HG03378 (cell line): ENCODE measurements at regions not wholly inside any gene's neighbourhood (a gene's known extent, or its start where the extent isn't known, plus 50 kb on each side); places are given as distances from the start of the nearest gene placed in this dataset.

ENCODE experiments used
- ATAC-seq: cut with Tn5 transposase; IDR thresholded peaks from one replicate; pipeline ENCODE4 v1.9.1; 2021; ENCODE audit warnings: mild to moderate bottlenecking, moderate library complexity; ENCODE audit not compliant: unreplicated experiment

- ATAC-seq = no peak
Observed at GRCh38 chr20:57953638-57954037, 243.8 kb upstream of the PMEPA1 start.

DNA sequence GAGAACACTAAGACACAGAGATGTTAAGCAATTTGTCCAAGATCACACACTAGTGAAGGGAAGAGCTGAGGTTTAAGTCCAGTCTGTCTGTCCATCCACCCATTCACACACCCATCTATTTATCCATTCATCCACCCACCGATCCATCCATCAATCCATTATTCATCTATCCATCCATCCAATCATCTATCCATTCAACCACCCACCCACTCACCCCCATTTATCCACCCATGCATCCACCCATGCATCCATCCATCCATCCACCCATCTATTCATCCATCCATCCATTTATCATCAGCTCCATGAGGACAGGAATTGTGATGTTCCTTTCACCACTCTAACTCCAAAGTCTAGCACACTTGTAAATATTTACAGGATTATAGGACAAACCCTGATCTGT is 242.3 kb upstream of the PMEPA1 start:
- ATAC-seq = no peak

DNA sequence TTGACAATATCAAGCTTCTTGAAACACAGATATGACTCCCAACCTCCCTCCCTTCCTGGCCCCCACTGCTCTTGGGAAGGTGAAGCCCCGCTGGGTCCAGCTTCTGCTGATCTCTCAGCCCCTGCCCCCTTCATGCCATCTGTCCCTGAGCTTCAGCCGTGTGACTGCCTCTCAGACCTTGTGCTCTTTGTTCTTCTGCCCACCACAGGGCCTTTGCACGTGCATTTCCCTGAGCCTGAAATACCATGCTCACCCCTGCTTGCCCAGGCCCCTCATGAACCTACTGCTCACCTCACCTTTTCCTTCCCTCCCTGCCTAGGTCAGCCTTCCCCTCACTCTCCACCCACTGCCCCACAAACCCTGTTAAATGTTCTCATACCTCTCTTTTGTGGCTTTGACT is 241.7 kb upstream of the PMEPA1 start:
- ATAC-seq = no peak

DNA sequence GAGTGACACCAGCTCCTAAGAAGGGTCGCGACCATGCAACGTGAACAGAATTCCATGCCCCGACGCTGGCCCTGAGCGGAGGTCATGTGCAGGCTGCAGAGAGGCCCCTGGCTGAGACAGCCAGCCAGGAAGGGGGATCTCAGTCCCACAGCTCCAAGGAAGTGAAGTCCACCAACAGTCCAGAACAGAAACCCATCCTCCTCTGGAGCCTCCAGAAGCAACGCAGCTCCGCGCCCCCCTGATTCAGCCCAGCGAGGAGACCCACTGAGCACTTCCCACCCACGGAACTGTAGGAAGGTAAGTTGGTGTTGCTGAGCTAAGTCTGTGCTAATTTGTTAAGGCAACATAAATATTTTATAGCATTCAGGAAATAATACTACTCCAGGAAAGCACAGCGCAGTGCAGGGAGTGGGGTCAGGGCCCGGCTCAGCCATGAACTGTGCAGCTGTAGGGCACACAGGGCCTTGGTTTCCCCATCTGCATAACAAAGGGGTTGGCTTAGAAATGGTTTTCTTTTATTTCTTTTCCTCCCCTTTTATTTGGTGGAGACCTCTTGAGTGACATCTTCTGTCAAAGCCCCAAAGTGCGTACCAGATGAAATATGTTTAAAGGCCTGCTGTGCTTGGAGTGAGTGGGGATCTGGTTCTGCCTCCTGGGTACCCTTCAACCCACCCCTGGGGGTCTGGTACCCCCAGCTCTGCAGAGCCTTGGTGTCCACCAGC is 241.1 kb upstream of the PMEPA1 start:
- ATAC-seq = no peak

- ATAC-seq = no peak
Observed at GRCh38 chr20:57948180-57948955, 238.6 kb upstream of the PMEPA1 start.

DNA sequence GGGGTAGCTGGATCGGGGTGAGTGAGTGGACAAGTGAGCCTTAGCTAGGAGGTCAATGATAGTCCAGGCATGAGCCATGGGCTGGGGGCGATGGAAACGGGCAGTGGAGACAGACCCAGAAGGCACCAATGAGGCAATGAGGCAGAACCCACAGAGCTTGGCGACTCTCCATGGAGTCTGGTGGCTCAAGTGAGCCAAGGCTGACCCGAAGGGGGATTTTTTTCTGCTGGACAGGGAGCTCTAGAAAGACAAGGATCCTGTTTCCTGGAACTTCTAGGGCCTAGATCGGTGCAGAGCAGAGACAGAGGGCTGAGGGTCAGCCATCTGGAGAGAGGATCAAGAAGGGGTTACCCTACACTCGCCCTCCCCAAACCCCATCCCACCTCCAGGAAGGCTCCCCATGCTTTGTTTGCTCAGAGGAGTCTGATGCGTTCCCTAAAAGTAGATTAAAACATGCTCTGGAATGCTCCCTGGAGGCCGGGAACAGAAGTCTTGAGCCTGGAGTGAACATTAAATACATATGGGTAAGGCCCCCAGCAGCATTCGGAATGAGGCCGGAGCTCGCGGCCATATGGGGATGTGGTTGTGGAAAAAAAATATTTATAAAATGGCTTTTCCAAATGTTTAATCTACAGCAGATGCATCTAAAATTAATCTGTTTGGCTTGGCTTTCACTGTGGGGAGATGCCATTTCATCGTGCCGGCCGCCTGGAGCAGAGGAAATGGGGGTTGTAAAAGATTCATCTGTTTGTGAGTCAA is 237.8 kb upstream of the PMEPA1 start:
- no peak for ATAC-seq

- no peak for ATAC-seq
Observed at GRCh38 chr20:57946559-57947315, 236.9 kb upstream of the PMEPA1 start.

GRCh38 chr20:57944988-57945387 is 235.2 kb upstream of the PMEPA1 start:
- ATAC-seq = no peak

DNA sequence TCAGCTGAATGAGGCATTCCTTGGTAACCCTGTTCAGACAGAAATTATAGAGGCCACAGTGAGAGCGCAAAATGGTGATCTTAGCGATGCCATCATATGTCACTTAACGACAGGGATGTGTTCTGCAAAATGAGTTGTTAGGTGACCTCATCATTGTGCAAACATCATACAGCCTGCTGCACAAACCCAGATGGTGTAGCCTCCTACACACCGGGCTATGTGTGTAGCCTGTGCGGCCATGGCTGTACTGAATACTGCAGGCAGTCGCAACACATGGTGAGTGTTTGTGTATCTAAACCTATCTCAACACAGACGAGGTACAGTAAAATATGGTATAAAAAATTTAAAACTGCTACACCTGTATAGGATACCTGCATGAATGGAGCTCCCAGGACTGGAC is 234.1 kb upstream of the PMEPA1 start:
- ATAC-seq = no peak

DNA sequence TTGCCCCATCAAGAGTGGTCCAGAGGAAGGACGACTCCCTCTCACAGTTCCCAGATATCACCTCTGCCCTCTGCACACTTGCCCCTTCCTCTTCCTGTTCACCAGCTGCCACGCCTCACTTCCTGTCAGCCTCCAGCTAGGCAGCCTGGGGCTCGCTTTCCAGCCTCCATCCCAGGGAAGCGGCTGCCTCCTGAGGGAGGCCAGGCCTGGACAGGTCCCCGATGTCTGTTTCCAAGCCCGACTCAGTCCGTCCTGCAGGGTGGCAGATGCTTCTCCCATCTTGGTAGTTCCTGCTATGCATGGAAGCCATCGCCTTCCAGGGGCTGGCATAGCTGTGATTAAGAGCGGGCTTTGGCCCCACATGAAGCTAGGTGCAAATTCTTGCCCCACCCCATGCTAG is 233.5 kb upstream of the PMEPA1 start:
- no peak for ATAC-seq

GRCh38 chr20:57941604-57942381 is 232.0 kb upstream of the PMEPA1 start:
- ATAC-seq = no peak

DNA sequence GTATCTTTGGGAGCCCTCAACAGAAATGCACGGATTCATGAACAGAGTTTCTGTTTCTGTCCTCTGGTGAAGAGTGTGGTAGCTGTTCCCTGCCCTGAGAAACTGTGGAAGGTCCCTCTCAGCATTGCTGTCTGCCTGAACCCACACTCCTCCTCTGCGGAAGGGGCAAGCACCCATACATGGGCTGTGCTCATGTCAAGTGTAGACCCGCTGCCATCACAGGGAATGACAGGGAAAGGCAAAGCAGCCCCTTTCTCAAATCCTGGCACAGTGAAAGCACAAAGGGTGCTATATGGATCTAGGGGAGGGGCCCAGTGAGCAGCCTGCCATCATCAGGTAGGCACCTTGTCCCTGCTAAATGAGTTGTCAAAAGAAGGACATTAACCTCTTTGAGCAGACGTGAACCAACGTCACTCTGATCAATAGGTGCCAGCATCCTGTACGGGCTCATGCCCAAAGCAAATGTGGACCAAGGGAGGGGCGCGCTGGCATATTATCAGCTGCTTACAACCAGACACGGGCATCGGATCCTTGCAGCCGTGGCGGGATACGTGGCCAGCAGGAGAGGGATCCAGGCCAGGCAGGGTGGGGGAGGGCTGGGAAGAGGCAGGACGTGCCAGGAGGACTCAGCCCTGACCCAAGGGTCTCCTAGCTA is 231.2 kb upstream of the PMEPA1 start:
- no peak for ATAC-seq

DNA sequence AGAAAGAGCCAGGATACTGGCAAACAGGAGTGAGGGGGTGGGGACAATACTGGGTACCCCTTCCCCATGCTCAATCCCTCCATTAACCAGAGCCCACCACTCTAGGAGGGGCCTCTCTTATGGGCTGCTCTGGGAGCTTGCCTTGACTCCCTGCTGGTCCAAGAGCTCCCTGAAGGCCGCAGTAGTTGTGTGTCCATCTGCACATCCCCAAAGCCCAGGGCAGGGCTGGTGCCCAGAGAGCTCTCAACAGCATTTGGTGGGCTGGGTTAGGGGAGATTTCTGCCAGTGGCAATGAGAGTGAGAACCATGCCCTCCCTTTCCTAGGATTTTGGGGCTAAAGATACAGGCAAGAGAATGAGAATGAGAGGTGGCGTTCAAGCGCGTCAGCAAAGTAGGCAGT is 230.6 kb upstream of the PMEPA1 start:
- no peak for ATAC-seq

GRCh38 chr20:57939499-57939898 is 229.7 kb upstream of the PMEPA1 start:
- no peak for ATAC-seq

- no peak for ATAC-seq
Observed at GRCh38 chr20:57938158-57939108, 228.6 kb upstream of the PMEPA1 start.

DNA sequence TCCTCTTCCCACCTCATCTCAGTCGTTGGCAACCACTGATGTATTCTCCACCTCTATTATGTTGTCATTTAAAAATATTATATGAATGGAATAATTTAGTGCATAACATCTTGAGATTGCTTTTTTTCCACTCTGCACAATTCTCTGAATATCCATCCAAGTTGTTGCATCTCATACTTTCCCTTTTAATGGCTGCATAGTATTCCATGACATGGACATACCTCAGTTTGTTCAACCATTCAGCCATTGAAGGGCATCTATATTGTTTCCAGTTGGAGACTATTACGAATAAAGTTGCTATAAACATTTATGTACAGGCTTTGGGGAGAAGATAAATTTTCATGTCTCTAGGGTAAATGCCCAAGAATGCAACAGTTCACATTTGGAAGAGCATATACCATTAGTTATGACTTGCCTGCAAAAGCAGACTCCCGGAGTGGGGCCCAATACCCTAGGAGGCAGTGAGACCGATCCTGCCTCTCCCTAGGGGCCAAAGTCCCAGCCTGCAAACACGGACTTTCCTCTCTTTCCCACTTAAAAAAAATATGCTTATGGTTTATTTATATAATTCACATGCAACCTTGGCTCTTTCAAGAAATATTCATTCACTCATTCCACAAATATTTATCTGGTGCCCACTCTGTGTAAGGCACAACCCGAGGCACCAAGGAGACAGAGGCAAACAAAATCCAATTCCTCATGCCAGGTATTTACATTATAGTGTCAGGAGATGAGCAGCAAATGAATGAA is 227.0 kb upstream of the PMEPA1 start:
- ATAC-seq = no peak

GRCh38 chr20:57934913-57935312 is 225.1 kb upstream of the PMEPA1 start:
- ATAC-seq = no peak
